ENCODE measurements at regions not wholly inside any gene's neighbourhood (a gene's known extent, or its start where the extent isn't known, plus 50 kb on each side); places are given as distances from the start of the nearest gene placed in this dataset.

DNA sequence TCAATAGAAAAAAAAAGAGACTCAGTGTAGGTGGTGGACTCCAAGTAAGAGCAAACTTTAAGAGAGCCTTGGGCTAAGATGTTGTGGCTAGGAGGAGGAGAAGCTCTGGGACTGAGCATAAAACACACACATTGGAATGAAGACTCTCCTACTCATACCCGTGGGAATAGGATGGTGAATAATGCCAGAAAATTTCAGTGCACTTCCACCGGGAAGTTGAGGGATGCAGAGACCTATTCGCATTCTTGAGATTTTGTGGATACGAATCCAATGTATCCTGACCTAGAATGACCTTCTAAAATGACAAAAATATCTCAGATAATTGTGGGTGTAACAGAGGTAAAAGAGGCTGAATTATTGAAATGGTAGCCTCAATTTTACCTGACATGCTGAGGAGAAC, 388.7 kb upstream of the SGO1 start:
- Histone ChIP-seq H3K4me2 (ENCODE audit: insufficient read depth, insufficient read length, low read length) (no peak overlapping the region), H3K4me1 (ENCODE audit: insufficient read depth, low read length) (no peaks in the 10 kb centered on the region), H3K9ac (ENCODE audit: extremely low read depth, insufficient read length, low read length) (no peak overlapping the region), H3K23me2 (ENCODE audit: insufficient read length, low read depth, low read length, poor library complexity, severe bottlenecking) (no peaks in the 10 kb centered on the region), H3K79me1 (ENCODE audit: insufficient read depth, low read depth, low read length, poor library complexity, severe bottlenecking) (no peaks in the 10 kb centered on the region), H4K20me1 (ENCODE audit: control insufficient read depth, insufficient read depth, insufficient read length) (no peaks in the 10 kb centered on the region), H2BK5ac (ENCODE audit: insufficient read length, low read length) (no peak overlapping the region), H3K23ac (ENCODE audit: insufficient read length, low read depth, low read length) (no peak overlapping the region), H4K91ac (ENCODE audit: insufficient read length, low read depth, low read length) (no peak overlapping the region), H2AFZ (ENCODE audit: low read length) (no peak overlapping the region), H3K18ac (ENCODE audit: insufficient read length, low read depth, low read length) (no peak overlapping the region), H2BK12ac (ENCODE audit: insufficient read length, low read depth, low read length) (no peak overlapping the region), H3T11ph (ENCODE audit: low read length) (no peak overlapping the region), H3K27me3 (ENCODE audit: insufficient read depth, low read length) (no peaks in the 10 kb centered on the region), H3K79me2 (ENCODE audit: insufficient read depth, low read length) (no peaks in the 10 kb centered on the region), H3K14ac (ENCODE audit: insufficient read depth, low read length) (no peak overlapping the region), H4K5ac (ENCODE audit: insufficient read length, low read depth, low read length) (no peak overlapping the region), H2BK120ac (ENCODE audit: low read depth, low read length, poor library complexity, severe bottlenecking) (no peak overlapping the region), H4K8ac (replicated peaks; ENCODE audit: insufficient read length, low read depth, low read length) (no peak overlapping the region), H3K27ac (ENCODE audit: insufficient read length, low read depth, low read length) (no peak overlapping the region), H2BK20ac (ENCODE audit: low read depth, low read length, poor library complexity, severe bottlenecking) (no peak overlapping the region), H3K4ac (ENCODE audit: low read depth, low read length) (no peak overlapping the region), H2AK5ac (ENCODE audit: insufficient read length, low read length) (no peak overlapping the region), H2BK15ac (ENCODE audit: low read depth, low read length) (no peak overlapping the region), H3K9me3 (ENCODE audit: control insufficient read depth, low read depth, low read length) (no peaks in the 10 kb centered on the region), H3K56ac (ENCODE audit: insufficient read length, low read depth, low read length) (no peak overlapping the region)
- Mint-ChIP-seq H3K36me3 (ENCODE audit: insufficient read depth in 1 of 3, low read depth in 3 of 3) (no peaks in the 10 kb centered on the region), H3K4me3 (no peak overlapping the region), H3K27me3 (ENCODE audit: low read depth) (no peaks in the 10 kb centered on the region), H3K4me1 (no peaks in the 10 kb centered on the region), H3K9me3 (no peaks in the 10 kb centered on the region), H3K27ac (no peak overlapping the region)
- TF ChIP-seq, protein P1, sequence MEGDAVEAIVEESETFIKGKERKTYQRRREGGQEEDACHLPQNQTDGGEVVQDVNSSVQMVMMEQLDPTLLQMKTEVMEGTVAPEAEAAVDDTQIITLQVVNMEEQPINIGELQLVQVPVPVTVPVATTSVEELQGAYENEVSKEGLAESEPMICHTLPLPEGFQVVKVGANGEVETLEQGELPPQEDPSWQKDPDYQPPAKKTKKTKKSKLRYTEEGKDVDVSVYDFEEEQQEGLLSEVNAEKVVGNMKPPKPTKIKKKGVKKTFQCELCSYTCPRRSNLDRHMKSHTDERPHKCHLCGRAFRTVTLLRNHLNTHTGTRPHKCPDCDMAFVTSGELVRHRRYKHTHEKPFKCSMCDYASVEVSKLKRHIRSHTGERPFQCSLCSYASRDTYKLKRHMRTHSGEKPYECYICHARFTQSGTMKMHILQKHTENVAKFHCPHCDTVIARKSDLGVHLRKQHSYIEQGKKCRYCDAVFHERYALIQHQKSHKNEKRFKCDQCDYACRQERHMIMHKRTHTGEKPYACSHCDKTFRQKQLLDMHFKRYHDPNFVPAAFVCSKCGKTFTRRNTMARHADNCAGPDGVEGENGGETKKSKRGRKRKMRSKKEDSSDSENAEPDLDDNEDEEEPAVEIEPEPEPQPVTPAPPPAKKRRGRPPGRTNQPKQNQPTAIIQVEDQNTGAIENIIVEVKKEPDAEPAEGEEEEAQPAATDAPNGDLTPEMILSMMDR (conservative IDR thresholded peaks at IDR 0.05): no peak
- DNase-seq: no peak
- no CpG with 5 or more reads among the region's 4 CpGs for WGBS (ENCODE audit: extremely low coverage, insufficient read length, low lambda C conversion rate)

All from H9 (cell line).